Liver (tissue), 8 donors: ENCODE measurements at regions not wholly inside any gene's neighbourhood (a gene's known extent, or its start where the extent isn't known, plus 50 kb on each side); places are given as distances from the start of the nearest gene placed in this dataset.

ENCODE experiments used
- DNase-seq: peaks from one replicate; pipeline ENCODE4 v3.0.0-alpha.2; 2017; ENCODE audit warnings: low spot score
- H3K27ac ChIP-seq, 2 donors: one replicate each; pipeline ENCODE4 v1.7.0; 2013; ENCODE audit warnings: inconsistent platforms in 2 of 2, low read length in 2 of 2, control low read depth in 1 of 2, low read depth in 1 of 2, mild to moderate bottlenecking in 1 of 2
- H3K27me3 ChIP-seq, 4 donors: one replicate each; pipeline versions ENCODE4 v1.6.1 to v1.7.0; 2013; ENCODE audit warnings: low read length in 3 of 4, inconsistent platforms in 1 of 4, mild to moderate bottlenecking in 1 of 4, moderate library complexity in 1 of 4; ENCODE audit not compliant: control insufficient read depth in 4 of 4, insufficient read depth in 4 of 4
- H3K36me3 ChIP-seq, 4 donors: one replicate each; pipeline versions ENCODE4 v1.6.1 to v1.7.0; 2013; ENCODE audit warnings: low read length in 3 of 4, mild to moderate bottlenecking in 3 of 4, low read depth in 1 of 4, moderate library complexity in 1 of 4; ENCODE audit not compliant: control insufficient read depth in 4 of 4, insufficient read depth in 3 of 4
- H3K4me1 ChIP-seq, 4 donors: one replicate each; pipeline versions ENCODE4 v1.6.1 to v1.7.0; 2013; ENCODE audit warnings: low read length in 3 of 4, mild to moderate bottlenecking in 3 of 4, moderate library complexity in 1 of 4; ENCODE audit not compliant: control insufficient read depth in 4 of 4, insufficient read depth in 4 of 4
- H3K4me3 ChIP-seq, 3 donors: one replicate each; pipeline versions ENCODE4 v1.6.1 to v1.7.0; 2013; ENCODE audit warnings: low read length in 3 of 3, control low read depth in 1 of 3, low read depth in 1 of 3, mild to moderate bottlenecking in 1 of 3
- H3K9ac ChIP-seq, 2 donors: one replicate each; pipeline ENCODE4 v1.7.0; 2013; ENCODE audit warnings: low read length in 2 of 2, mild to moderate bottlenecking in 2 of 2, moderate library complexity in 2 of 2, control low read depth in 1 of 2, low read depth in 1 of 2
- H3K9me3 ChIP-seq, 4 donors: one replicate each; pipeline versions ENCODE4 v1.6.1 to v1.7.0; 2013; ENCODE audit warnings: low read length in 3 of 4; ENCODE audit not compliant: control insufficient read depth in 4 of 4
- ATF3 ChIP-seq: IDR thresholded peaks from 2 replicates; pipeline ENCODE4 v1.6.1; 2016; ENCODE audit warnings: antibody characterized with exemption
- CTCF ChIP-seq: fragments of 150-350 bp; IDR thresholded peaks from 2 replicates; pipeline ENCODE4 v1.5.1; 2017; ENCODE audit warnings: improper control_type of control experiment, low read depth, low read length; ENCODE audit not compliant: missing input control
- EGR1 ChIP-seq, 2 donors: IDR thresholded peaks; 2 replicates each; pipeline ENCODE4 v1.6.1; 2016 to 2018; ENCODE audit warnings: antibody characterized with exemption in 2 of 2, low read depth in 2 of 2
- FOXA2 ChIP-seq: IDR thresholded peaks from 2 replicates; pipeline ENCODE4 v1.6.1; 2016; ENCODE audit warnings: antibody characterized with exemption
- GABPA ChIP-seq, 2 donors: IDR thresholded peaks in 1 of 2; conservative IDR thresholded peaks in 1 of 2; 2 replicates each; pipeline ENCODE4 v1.6.1; 2016; ENCODE audit warnings: antibody characterized with exemption in 2 of 2, mild to moderate bottlenecking in 1 of 2, moderate library complexity in 1 of 2
- HNF4A ChIP-seq, 2 donors: conservative IDR thresholded peaks; 2 replicates each; pipeline ENCODE4 v1.6.1; 2016; ENCODE audit warnings: antibody characterized with exemption in 2 of 2, mild to moderate bottlenecking in 2 of 2
- HNF4G ChIP-seq: IDR thresholded peaks from 2 replicates; pipeline ENCODE4 v1.6.1; 2016; ENCODE audit warnings: antibody characterized with exemption
- JUND ChIP-seq, 2 donors: IDR thresholded peaks; 2 replicates each; pipeline ENCODE4 v1.6.1; 2016; ENCODE audit warnings: antibody characterized with exemption in 2 of 2
- MAX ChIP-seq: IDR thresholded peaks from 2 replicates; pipeline ENCODE4 v1.6.1; 2016; ENCODE audit warnings: antibody characterized with exemption
- RAD21 ChIP-seq, 2 donors: IDR thresholded peaks; 2 replicates each; pipeline ENCODE4 v1.6.1; 2016; ENCODE audit warnings: antibody characterized with exemption in 2 of 2, mild to moderate bottlenecking in 2 of 2
- RXRA ChIP-seq, 2 donors: IDR thresholded peaks; 2 replicates each; pipeline ENCODE4 v1.6.1; 2017 to 2018; ENCODE audit warnings: antibody characterized with exemption in 2 of 2, mild to moderate bottlenecking in 1 of 2
- SP1 ChIP-seq: IDR thresholded peaks from 2 replicates; pipeline ENCODE4 v1.6.1; 2018; ENCODE audit warnings: antibody characterized with exemption, mild to moderate bottlenecking
- TAF1 ChIP-seq: conservative IDR thresholded peaks from 2 replicates; pipeline ENCODE4 v1.6.1; 2016; ENCODE audit warnings: antibody characterized with exemption, mild to moderate bottlenecking
- YY1 ChIP-seq: IDR thresholded peaks from 2 replicates; pipeline ENCODE4 v1.6.1; 2016; ENCODE audit warnings: antibody characterized with exemption, mild to moderate bottlenecking
- ZBTB33 ChIP-seq: IDR thresholded peaks from 2 replicates; pipeline ENCODE4 v1.6.1; 2016; ENCODE audit warnings: antibody characterized with exemption
- WGBS: extraction: QIAGEN DNeasy Blood & Tissue Kit; methylation state at CpG from one replicate; pipeline ENCODE4 v1.1.7; 2013; 5-methylcytosine and 5-hydroxymethylcytosine counted together
- TF ChIP-seq, protein P1 (sequence below): IDR thresholded peaks from 2 replicates; pipeline ENCODE4 v1.6.1; 2016; ENCODE audit warnings: antibody characterized with exemption, mild to moderate bottlenecking
- donor health status: healthy.
- donor health status: healthy.
- donor health status: healthy.
- donor health status: healthy.
- donor health status: healthy.

DNA sequence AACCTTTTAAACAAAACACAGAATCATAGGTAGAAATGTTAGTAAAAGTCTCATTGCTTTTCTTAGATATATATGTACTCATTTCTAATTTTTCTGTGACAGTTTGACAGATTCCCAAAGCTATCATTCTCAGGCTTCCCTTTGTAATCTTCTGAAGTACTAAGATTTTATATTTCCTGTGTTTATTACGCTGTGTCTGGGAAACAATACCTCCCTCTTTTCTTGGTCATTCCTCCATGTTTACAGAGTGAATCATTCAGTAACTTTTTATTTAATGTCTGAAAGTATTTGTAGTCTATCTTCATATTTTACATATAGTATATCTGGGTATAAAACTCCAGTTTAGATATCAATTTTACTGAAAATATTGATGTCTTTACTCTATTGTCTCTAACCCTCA, 1826.3 kb upstream of the IGFBP7 start (continued):
- TF ChIP-seq ZBTB33: no peak
- TF ChIP-seq MAX: no peak
- TF ChIP-seq GABPA (IDR thresholded peaks at IDR 0.05 in 1 of 2, conservative IDR thresholded peaks at IDR 0.05 in 1 of 2): no peak
- TF ChIP-seq EGR1 (IDR thresholded peaks at IDR 0.05; ENCODE audit: low read depth in 2 of 2): no peak

DNA sequence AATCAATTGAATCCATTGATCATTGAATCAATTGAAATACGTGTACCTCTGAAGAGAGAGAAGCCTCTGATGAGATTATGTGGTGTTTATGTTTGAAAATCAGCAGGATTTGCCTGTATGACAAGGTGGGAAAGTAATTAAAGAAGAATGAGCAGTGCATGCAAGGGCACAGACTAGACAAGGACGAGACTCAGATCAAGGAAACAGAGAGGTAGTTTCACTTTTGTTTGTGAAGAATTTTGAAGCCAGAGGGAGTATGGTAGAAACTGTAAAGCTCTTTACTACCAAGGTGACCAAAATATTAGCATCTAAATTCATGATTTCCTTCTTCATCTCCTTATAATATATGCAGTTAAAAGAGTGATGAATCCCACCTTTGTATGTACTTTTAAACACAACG, 1830.0 kb upstream of the IGFBP7 start:
- no peak for TF ChIP-seq FOXA2
- no peak for TF ChIP-seq RXRA (IDR thresholded peaks at IDR 0.05)
- WGBS: 48% methylated on average over 3 of the region's 3 CpGs
- DNase-seq: no peak

DNA sequence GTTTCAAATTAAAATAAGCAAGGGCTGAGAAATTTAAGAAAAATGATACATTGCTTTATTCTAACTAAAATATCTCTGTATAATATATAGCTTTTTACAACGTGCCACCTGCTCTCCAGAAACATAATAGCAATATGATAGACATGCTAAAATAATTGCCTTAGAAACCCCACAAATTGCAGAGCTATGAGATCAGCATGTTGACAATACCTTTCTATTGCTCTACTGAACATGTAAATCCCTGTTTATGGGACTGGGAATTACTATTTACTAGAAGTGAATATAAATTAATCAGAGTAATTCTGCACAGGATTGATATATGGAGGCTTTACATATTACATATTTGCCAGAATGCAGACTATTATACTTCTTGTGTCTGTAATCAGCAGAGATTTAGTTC, 1831.1 kb upstream of the IGFBP7 start:
- DNase-seq: no peak
- Histone ChIP-seq H3K9ac (no peak overlapping the region), H3K4me3 (no peak overlapping the region), H3K36me3 (no peaks in the 10 kb centered on the region), H3K27ac (no peak overlapping the region), H3K9me3 (no peaks in the 10 kb centered on the region), H3K27me3 (no peaks in the 10 kb centered on the region), H3K4me1 (no peaks in the 10 kb centered on the region)
- TF ChIP-seq ZBTB33 (no peak), ATF3 (no peak), CTCF (no peak), HNF4G (no peak), HNF4A (conservative IDR thresholded peaks at IDR 0.05) (no peak), RXRA (IDR thresholded peaks at IDR 0.05) (no peak), GABPA (IDR thresholded peaks at IDR 0.05 in 1 of 2, conservative IDR thresholded peaks at IDR 0.05 in 1 of 2) (no peak), FOXA2 (no peak), YY1 (no peak), EGR1 (IDR thresholded peaks at IDR 0.05; ENCODE audit: low read depth in 2 of 2) (no peak), SP1 (no peak), TAF1 (no peak), JUND (IDR thresholded peaks at IDR 0.05) (no peak), RAD21 (IDR thresholded peaks at IDR 0.05) (no peak)
- TF ChIP-seq, protein P1, sequence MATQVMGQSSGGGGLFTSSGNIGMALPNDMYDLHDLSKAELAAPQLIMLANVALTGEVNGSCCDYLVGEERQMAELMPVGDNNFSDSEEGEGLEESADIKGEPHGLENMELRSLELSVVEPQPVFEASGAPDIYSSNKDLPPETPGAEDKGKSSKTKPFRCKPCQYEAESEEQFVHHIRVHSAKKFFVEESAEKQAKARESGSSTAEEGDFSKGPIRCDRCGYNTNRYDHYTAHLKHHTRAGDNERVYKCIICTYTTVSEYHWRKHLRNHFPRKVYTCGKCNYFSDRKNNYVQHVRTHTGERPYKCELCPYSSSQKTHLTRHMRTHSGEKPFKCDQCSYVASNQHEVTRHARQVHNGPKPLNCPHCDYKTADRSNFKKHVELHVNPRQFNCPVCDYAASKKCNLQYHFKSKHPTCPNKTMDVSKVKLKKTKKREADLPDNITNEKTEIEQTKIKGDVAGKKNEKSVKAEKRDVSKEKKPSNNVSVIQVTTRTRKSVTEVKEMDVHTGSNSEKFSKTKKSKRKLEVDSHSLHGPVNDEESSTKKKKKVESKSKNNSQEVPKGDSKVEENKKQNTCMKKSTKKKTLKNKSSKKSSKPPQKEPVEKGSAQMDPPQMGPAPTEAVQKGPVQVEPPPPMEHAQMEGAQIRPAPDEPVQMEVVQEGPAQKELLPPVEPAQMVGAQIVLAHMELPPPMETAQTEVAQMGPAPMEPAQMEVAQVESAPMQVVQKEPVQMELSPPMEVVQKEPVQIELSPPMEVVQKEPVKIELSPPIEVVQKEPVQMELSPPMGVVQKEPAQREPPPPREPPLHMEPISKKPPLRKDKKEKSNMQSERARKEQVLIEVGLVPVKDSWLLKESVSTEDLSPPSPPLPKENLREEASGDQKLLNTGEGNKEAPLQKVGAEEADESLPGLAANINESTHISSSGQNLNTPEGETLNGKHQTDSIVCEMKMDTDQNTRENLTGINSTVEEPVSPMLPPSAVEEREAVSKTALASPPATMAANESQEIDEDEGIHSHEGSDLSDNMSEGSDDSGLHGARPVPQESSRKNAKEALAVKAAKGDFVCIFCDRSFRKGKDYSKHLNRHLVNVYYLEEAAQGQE: no peak
- WGBS: 49% methylated on average over 1 of the region's 1 CpG

More for the DNA sequence above, 1830.0 kb upstream of the IGFBP7 start:
- no peak overlapping the region for H3K9ac ChIP-seq
- H3K27ac ChIP-seq: no peak overlapping the region
- H3K4me3 ChIP-seq: no peak overlapping the region
- H3K36me3 ChIP-seq: no peaks in the 10 kb centered on the region
- H3K9me3 ChIP-seq: no peaks in the 10 kb centered on the region
- no peaks in the 10 kb centered on the region for H3K27me3 ChIP-seq
- no peaks in the 10 kb centered on the region for H3K4me1 ChIP-seq
